ENCODE measurements at regions not wholly inside any gene's neighbourhood (a gene's known extent, or its start where the extent isn't known, plus 50 kb on each side); places are given as distances from the start of the nearest gene placed in this dataset.

- no peaks in the 10 kb centered on the region for H3K36me3 ChIP-seq (ENCODE audit: control insufficient read depth in 2 of 2, insufficient read depth in 1 of 2, low read length in 2 of 2)
- no peak overlapping the region for H3K4me3 ChIP-seq (ENCODE audit: low read depth, low read length)
- no peak overlapping the region for H3K27ac ChIP-seq (ENCODE audit: extremely low read depth, low read depth, low read length)
- ChIA-PET POLR2A (no interaction called here), CTCF (interaction anchor here (0.6 kb wide), 1 partner anchor 326 kb away, joined by 3 read pairs; no protein-coding TSS in a partner anchor)
- H3K4me1 ChIP-seq (ENCODE audit: control insufficient read depth, insufficient read depth, low read length): no peaks in the 10 kb centered on the region
- TF ChIP-seq ZNF416 (tag by site-specific recombination; IDR thresholded peaks at IDR 0.05): no peak
- H3K9me3 ChIP-seq (ENCODE audit: control insufficient read depth, insufficient read depth, low read depth, low read length): no peaks in the 10 kb centered on the region
Observed at GRCh38 chr9:7370988-7371387, 428.6 kb downstream of the DMAC1 start.

GRCh38 chr9:7370381-7370780 is 429.2 kb downstream of the DMAC1 start:
- Histone ChIP-seq H3K4me3 (ENCODE audit: low read depth, low read length) (no peak overlapping the region), H3K27ac (ENCODE audit: extremely low read depth, low read depth, low read length) (no peak overlapping the region), H3K36me3 (ENCODE audit: control insufficient read depth in 2 of 2, insufficient read depth in 1 of 2, low read length in 2 of 2) (no peaks in the 10 kb centered on the region), H3K9me3 (ENCODE audit: control insufficient read depth, insufficient read depth, low read depth, low read length) (no peaks in the 10 kb centered on the region), H3K4me1 (ENCODE audit: control insufficient read depth, insufficient read depth, low read length) (no peaks in the 10 kb centered on the region)
- TF ChIP-seq ZBTB44 (tag by site-specific recombination; IDR thresholded peaks at IDR 0.05) (no peak), HOXA7 (CRISPR knock-in tag; IDR thresholded peaks at IDR 0.05; ENCODE audit: borderline replicate concordance) (no peak), ZIC2 (tag by site-specific recombination; IDR thresholded peaks at IDR 0.05) (no peak), ZNF140 (tag by site-specific recombination; IDR thresholded peaks at IDR 0.05) (no peak), ZNF292 (tag by site-specific recombination; IDR thresholded peaks at IDR 0.05; ENCODE audit: borderline replicate concordance, low read depth) (no peak), ZNF350 (tag by site-specific recombination; IDR thresholded peaks at IDR 0.05) (no peak), ZNF184 (tag by site-specific recombination; IDR thresholded peaks at IDR 0.05) (no peak), SCRT2 (tag by site-specific recombination; IDR thresholded peaks at IDR 0.05) (no peak), ZNF624 (tag by site-specific recombination; IDR thresholded peaks at IDR 0.05) (no peak), GLIS2 (tag by site-specific recombination; IDR thresholded peaks at IDR 0.05) (no peak), ZNF580 (tag by site-specific recombination; IDR thresholded peaks at IDR 0.05) (no peak), ZNF433 (tag by site-specific recombination; IDR thresholded peaks at IDR 0.05; ENCODE audit: low read depth) (no peak), ZNF26 (tag by site-specific recombination; IDR thresholded peaks at IDR 0.05) (no peak), KLF1 (tag by site-specific recombination; IDR thresholded peaks at IDR 0.05) (no peak), PRDM4 (tag by site-specific recombination; IDR thresholded peaks at IDR 0.05) (no peak), ZNF670 (tag by site-specific recombination; IDR thresholded peaks at IDR 0.05; ENCODE audit: low read depth) (no peak), PRDM10 (tag by site-specific recombination; IDR thresholded peaks at IDR 0.05) (no peak), ZNF362 (tag by site-specific recombination; IDR thresholded peaks at IDR 0.05) (no peak)
- CTCF ChIA-PET: interaction anchor here (0.6 to 1.0 kb wide), 2 partner anchors 11 to 326 kb away, joined by 3 read pairs; no protein-coding TSS in a partner anchor
- POLR2A ChIA-PET: no interaction called here

Measured in HEK293 (cell line).